HEK293 (cell line): ENCODE measurements at regions not wholly inside any gene's neighbourhood (a gene's known extent, or its start where the extent isn't known, plus 50 kb on each side); places are given as distances from the start of the nearest gene placed in this dataset.

ENCODE experiments used
- GLIS2 ChIP-seq: fragments of 450-650 bp; formaldehyde crosslinking; IDR thresholded peaks from 2 replicates; pipeline ENCODE4 v1.5.1; 2016; ENCODE audit warnings: missing biosample characterization, missing genetic modification characterization
- KLF1 ChIP-seq: fragments of 450-650 bp; formaldehyde crosslinking; IDR thresholded peaks from 2 replicates; pipeline ENCODE4 v1.5.1; 2016; ENCODE audit warnings: missing biosample characterization, missing genetic modification characterization
- MYNN ChIP-seq: fragments of 450-650 bp; formaldehyde crosslinking; IDR thresholded peaks from 2 replicates; pipeline ENCODE4 v1.5.1; 2016; ENCODE audit warnings: missing biosample characterization, missing genetic modification characterization, borderline replicate concordance
- SP3 ChIP-seq: fragments of 450-650 bp; formaldehyde crosslinking; IDR thresholded peaks from 2 replicates; pipeline ENCODE4 v1.5.1; 2016; ENCODE audit warnings: missing biosample characterization, missing genetic modification characterization
- TRIM28 ChIP-seq: IDR thresholded peaks from 2 replicates; pipeline ENCODE4 v1.6.1; 2011; ENCODE audit warnings: low read length, control low read depth, borderline replicate concordance
- ZBTB17 ChIP-seq: fragments of 450-650 bp; formaldehyde crosslinking; IDR thresholded peaks from 2 replicates; pipeline ENCODE4 v1.5.1; 2016; ENCODE audit warnings: missing biosample characterization, missing genetic modification characterization
- ZFHX2 ChIP-seq: fragments of 450-650 bp; formaldehyde crosslinking; conservative IDR thresholded peaks from 2 replicates; pipeline ENCODE4 v1.5.1; 2016; ENCODE audit warnings: missing biosample characterization, missing genetic modification characterization
- ZFP37 ChIP-seq: fragments of 450-650 bp; formaldehyde crosslinking; IDR thresholded peaks from 2 replicates; pipeline ENCODE4 v1.5.1; 2016; ENCODE audit warnings: missing biosample characterization, missing genetic modification characterization
- ZNF132 ChIP-seq: fragments of 450-650 bp; formaldehyde crosslinking; IDR thresholded peaks from 2 replicates; pipeline ENCODE4 v1.5.1; 2017; ENCODE audit warnings: missing biosample characterization, missing genetic modification characterization, borderline replicate concordance
- ZNF138 ChIP-seq: fragments of 450-650 bp; formaldehyde crosslinking; IDR thresholded peaks from 2 replicates; pipeline ENCODE4 v1.5.1; 2016; ENCODE audit warnings: missing biosample characterization, missing genetic modification characterization, borderline replicate concordance
- ZNF146 ChIP-seq: fragments of 450-650 bp; formaldehyde crosslinking; IDR thresholded peaks from 2 replicates; pipeline ENCODE4 v1.5.1; 2016; ENCODE audit warnings: missing biosample characterization, missing genetic modification characterization
- ZNF394 ChIP-seq: fragments of 450-650 bp; formaldehyde crosslinking; IDR thresholded peaks from 2 replicates; pipeline ENCODE4 v1.5.1; 2016; ENCODE audit warnings: missing biosample characterization, missing genetic modification characterization, mild to moderate bottlenecking, moderate library complexity, borderline replicate concordance
- ZNF501 ChIP-seq: fragments of 450-650 bp; formaldehyde crosslinking; IDR thresholded peaks from 2 replicates; pipeline ENCODE4 v1.5.1; 2016; ENCODE audit warnings: missing biosample characterization, missing genetic modification characterization
- ZNF549 ChIP-seq: fragments of 450-650 bp; IDR thresholded peaks from 2 replicates; pipeline ENCODE4 v1.5.1; 2018; ENCODE audit warnings: missing biosample characterization, missing genetic modification characterization, mild to moderate bottlenecking, inconsistent platforms, moderate library complexity
- ZNF561 ChIP-seq: fragments of 450-650 bp; IDR thresholded peaks from 2 replicates; pipeline ENCODE4 v1.5.1; 2018; ENCODE audit warnings: missing biosample characterization, missing genetic modification characterization, borderline replicate concordance
- ZNF660 ChIP-seq: fragments of 450-650 bp; IDR thresholded peaks from 2 replicates; pipeline ENCODE4 v1.5.1; 2018; ENCODE audit warnings: missing biosample characterization, mild to moderate bottlenecking, missing genetic modification characterization
- ZNF701 ChIP-seq: fragments of 450-650 bp; formaldehyde crosslinking; IDR thresholded peaks from 2 replicates; pipeline ENCODE4 v1.5.1; 2016; ENCODE audit warnings: missing biosample characterization, missing genetic modification characterization
- ZNF777 ChIP-seq: fragments of 450-650 bp; formaldehyde crosslinking; IDR thresholded peaks from 2 replicates; pipeline ENCODE4 v1.5.1; 2017; ENCODE audit warnings: missing biosample characterization, missing genetic modification characterization, borderline replicate concordance
- TF ChIP-seq, protein P1 (sequence below): fragments of 450-650 bp; formaldehyde crosslinking; IDR thresholded peaks from 2 replicates; pipeline ENCODE4 v1.5.1; 2017; ENCODE audit warnings: missing biosample characterization, missing genetic modification characterization
- TF ChIP-seq, protein P2 (sequence below): fragments of 450-650 bp; formaldehyde crosslinking; IDR thresholded peaks from 2 replicates; pipeline ENCODE4 v1.5.1; 2017; ENCODE audit warnings: missing biosample characterization, missing genetic modification characterization
- TF ChIP-seq, protein P3 (sequence below): fragments of 450-650 bp; formaldehyde crosslinking; IDR thresholded peaks from 2 replicates; pipeline ENCODE4 v1.5.1; 2016; ENCODE audit warnings: missing biosample characterization, missing genetic modification characterization
- TF ChIP-seq, protein P4 (sequence below): fragments of 450-650 bp; formaldehyde crosslinking; IDR thresholded peaks from 2 replicates; pipeline ENCODE4 v1.5.1; 2016; ENCODE audit warnings: missing biosample characterization, missing genetic modification characterization
- TF ChIP-seq, protein P5 (sequence below): fragments of 450-650 bp; formaldehyde crosslinking; IDR thresholded peaks from 2 replicates; pipeline ENCODE4 v1.5.1; 2016; ENCODE audit warnings: missing biosample characterization, missing genetic modification characterization
- TF ChIP-seq, protein P6 (sequence below): fragments of 450-650 bp; formaldehyde crosslinking; IDR thresholded peaks from 2 replicates; pipeline ENCODE4 v1.5.0; 2017; ENCODE audit warnings: missing biosample characterization, missing genetic modification characterization, borderline replicate concordance
- TF ChIP-seq, protein P7 (sequence below): fragments of 450-650 bp; formaldehyde crosslinking; IDR thresholded peaks from 2 replicates; pipeline ENCODE4 v1.5.1; 2016; ENCODE audit warnings: missing biosample characterization, missing genetic modification characterization

DNA sequence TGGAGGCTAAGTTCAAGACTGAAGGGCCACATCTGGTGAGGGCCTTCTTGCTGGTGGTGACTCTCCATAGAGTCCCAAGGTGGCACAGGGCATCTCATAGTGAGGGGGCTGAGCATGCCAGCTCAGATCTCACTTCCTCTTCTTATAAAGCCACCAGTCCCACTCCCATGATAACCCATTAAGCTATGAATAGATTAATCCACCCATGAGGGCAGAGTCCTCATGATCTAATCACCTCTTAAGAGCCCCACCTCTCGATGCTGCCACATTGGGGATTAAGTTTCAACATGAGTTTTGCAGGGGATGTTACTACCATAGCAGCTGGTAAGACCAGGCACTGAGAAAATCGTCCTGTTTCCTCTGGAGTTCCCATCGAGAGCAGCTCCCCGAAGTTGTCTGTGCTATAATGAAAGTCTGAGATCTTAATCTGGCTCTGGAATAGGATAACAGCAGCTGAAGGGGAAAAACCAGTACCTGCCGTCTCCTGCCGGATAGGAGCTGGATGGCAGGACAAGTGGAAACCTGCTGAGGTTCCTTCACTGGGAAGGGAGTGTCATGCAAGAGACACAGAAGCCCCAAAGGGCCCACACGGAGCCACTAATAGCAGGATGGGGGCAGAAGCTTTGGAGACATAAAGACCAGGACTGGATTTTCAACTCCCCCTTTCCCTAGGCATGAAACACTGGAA lies 79.5 kb upstream of the EPHB3 start (continued):
- TF ChIP-seq, protein P1, sequence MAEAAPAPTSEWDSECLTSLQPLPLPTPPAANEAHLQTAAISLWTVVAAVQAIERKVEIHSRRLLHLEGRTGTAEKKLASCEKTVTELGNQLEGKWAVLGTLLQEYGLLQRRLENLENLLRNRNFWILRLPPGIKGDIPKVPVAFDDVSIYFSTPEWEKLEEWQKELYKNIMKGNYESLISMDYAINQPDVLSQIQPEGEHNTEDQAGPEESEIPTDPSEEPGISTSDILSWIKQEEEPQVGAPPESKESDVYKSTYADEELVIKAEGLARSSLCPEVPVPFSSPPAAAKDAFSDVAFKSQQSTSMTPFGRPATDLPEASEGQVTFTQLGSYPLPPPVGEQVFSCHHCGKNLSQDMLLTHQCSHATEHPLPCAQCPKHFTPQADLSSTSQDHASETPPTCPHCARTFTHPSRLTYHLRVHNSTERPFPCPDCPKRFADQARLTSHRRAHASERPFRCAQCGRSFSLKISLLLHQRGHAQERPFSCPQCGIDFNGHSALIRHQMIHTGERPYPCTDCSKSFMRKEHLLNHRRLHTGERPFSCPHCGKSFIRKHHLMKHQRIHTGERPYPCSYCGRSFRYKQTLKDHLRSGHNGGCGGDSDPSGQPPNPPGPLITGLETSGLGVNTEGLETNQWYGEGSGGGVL (tag by site-specific recombination) = no peak
- TF ChIP-seq ZNF561 (no peak), TRIM28 (no peak), KLF1 (tag by site-specific recombination) (no peak), ZFP37 (tag by site-specific recombination) (0 out of 2 replicates have a peak, but pooled peaks have one; percentile 25), ZNF394 (tag by site-specific recombination) (no peak), ZNF549 (no peak), ZFHX2 (tag by site-specific recombination) (no peak), MYNN (tag by site-specific recombination) (no peak), GLIS2 (no peak), ZNF146 (tag by site-specific recombination) (no peak), ZNF138 (no peak), ZNF660 (0 out of 2 replicates have a peak, but pooled peaks have one; percentile 16), ZNF501 (tag by site-specific recombination) (no peak), ZNF132 (no peak), ZBTB17 (tag by site-specific recombination) (peak; percentile 27; the same call in 1 of the 2 replicates), ZNF701 (no peak), SP3 (no peak), ZNF777 (tag by site-specific recombination) (no peak)
- TF ChIP-seq, protein P2, sequence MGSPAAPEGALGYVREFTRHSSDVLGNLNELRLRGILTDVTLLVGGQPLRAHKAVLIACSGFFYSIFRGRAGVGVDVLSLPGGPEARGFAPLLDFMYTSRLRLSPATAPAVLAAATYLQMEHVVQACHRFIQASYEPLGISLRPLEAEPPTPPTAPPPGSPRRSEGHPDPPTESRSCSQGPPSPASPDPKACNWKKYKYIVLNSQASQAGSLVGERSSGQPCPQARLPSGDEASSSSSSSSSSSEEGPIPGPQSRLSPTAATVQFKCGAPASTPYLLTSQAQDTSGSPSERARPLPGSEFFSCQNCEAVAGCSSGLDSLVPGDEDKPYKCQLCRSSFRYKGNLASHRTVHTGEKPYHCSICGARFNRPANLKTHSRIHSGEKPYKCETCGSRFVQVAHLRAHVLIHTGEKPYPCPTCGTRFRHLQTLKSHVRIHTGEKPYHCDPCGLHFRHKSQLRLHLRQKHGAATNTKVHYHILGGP (tag by site-specific recombination) = no peak
- TF ChIP-seq, protein P3, sequence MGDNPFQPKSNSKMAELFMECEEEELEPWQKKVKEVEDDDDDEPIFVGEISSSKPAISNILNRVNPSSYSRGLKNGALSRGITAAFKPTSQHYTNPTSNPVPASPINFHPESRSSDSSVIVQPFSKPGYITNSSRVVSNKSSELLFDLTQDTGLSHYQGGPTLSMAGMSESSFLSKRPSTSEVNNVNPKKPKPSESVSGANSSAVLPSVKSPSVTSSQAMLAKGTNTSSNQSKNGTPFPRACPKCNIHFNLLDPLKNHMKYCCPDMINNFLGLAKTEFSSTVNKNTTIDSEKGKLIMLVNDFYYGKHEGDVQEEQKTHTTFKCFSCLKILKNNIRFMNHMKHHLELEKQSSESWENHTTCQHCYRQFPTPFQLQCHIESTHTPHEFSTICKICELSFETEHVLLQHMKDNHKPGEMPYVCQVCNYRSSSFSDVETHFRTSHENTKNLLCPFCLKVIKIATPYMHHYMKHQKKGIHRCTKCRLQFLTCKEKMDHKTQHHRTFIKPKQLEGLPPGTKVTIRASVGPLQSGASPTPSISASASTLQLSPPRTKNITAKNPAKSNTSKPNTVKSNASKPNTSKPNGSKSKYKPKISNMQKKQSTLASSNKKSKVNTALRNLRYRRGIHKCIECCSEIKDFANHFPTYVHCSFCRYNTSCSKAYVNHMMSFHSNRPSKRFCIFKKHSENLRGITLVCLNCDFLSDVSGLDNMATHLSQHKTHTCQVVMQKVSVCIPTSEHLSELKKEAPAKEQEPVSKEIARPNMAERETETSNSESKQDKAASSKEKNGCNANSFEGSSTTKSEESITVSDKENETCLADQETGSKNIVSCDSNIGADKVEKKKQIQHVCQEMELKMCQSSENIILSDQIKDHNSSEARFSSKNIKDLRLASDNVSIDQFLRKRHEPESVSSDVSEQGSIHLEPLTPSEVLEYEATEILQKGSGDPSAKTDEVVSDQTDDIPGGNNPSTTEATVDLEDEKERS = no peak
- TF ChIP-seq, protein P4, sequence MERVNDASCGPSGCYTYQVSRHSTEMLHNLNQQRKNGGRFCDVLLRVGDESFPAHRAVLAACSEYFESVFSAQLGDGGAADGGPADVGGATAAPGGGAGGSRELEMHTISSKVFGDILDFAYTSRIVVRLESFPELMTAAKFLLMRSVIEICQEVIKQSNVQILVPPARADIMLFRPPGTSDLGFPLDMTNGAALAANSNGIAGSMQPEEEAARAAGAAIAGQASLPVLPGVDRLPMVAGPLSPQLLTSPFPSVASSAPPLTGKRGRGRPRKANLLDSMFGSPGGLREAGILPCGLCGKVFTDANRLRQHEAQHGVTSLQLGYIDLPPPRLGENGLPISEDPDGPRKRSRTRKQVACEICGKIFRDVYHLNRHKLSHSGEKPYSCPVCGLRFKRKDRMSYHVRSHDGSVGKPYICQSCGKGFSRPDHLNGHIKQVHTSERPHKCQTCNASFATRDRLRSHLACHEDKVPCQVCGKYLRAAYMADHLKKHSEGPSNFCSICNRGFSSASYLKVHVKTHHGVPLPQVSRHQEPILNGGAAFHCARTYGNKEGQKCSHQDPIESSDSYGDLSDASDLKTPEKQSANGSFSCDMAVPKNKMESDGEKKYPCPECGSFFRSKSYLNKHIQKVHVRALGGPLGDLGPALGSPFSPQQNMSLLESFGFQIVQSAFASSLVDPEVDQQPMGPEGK (tag by site-specific recombination) = 0 out of 2 replicates have a peak, but pooled peaks have one; percentile 5
- TF ChIP-seq, protein P5, sequence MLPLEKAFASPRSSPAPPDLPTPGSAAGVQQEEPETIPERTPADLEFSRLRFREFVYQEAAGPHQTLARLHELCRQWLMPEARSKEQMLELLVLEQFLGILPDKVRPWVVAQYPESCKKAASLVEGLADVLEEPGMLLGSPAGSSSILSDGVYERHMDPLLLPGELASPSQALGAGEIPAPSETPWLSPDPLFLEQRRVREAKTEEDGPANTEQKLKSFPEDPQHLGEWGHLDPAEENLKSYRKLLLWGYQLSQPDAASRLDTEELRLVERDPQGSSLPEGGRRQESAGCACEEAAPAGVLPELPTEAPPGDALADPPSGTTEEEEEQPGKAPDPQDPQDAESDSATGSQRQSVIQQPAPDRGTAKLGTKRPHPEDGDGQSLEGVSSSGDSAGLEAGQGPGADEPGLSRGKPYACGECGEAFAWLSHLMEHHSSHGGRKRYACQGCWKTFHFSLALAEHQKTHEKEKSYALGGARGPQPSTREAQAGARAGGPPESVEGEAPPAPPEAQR (tag by site-specific recombination) = no peak
- TF ChIP-seq, protein P6, sequence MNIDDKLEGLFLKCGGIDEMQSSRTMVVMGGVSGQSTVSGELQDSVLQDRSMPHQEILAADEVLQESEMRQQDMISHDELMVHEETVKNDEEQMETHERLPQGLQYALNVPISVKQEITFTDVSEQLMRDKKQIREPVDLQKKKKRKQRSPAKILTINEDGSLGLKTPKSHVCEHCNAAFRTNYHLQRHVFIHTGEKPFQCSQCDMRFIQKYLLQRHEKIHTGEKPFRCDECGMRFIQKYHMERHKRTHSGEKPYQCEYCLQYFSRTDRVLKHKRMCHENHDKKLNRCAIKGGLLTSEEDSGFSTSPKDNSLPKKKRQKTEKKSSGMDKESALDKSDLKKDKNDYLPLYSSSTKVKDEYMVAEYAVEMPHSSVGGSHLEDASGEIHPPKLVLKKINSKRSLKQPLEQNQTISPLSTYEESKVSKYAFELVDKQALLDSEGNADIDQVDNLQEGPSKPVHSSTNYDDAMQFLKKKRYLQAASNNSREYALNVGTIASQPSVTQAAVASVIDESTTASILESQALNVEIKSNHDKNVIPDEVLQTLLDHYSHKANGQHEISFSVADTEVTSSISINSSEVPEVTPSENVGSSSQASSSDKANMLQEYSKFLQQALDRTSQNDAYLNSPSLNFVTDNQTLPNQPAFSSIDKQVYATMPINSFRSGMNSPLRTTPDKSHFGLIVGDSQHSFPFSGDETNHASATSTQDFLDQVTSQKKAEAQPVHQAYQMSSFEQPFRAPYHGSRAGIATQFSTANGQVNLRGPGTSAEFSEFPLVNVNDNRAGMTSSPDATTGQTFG = no peak
- TF ChIP-seq, protein P7, sequence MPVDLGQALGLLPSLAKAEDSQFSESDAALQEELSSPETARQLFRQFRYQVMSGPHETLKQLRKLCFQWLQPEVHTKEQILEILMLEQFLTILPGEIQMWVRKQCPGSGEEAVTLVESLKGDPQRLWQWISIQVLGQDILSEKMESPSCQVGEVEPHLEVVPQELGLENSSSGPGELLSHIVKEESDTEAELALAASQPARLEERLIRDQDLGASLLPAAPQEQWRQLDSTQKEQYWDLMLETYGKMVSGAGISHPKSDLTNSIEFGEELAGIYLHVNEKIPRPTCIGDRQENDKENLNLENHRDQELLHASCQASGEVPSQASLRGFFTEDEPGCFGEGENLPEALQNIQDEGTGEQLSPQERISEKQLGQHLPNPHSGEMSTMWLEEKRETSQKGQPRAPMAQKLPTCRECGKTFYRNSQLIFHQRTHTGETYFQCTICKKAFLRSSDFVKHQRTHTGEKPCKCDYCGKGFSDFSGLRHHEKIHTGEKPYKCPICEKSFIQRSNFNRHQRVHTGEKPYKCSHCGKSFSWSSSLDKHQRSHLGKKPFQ = no peak
